ENCODE measurements at regions not wholly inside any gene's neighbourhood (a gene's known extent, or its start where the extent isn't known, plus 50 kb on each side); places are given as distances from the start of the nearest gene placed in this dataset.
"Not testable (repeated sequence)": the region's sequence is repeated elsewhere in the genome, so short reads cannot be mapped to it uniquely, and the experiment has no call there.

- H3K27me3 ChIP-seq, result no peaks in the 10 kb centered on the region
- H3K4me3 ChIP-seq, result no peak overlapping the region
- intact Hi-C loops (cut with DNase I; ENCODE audit: low total_unique reads), result no loop called here
- no peaks in the 10 kb centered on the region for H3K36me3 ChIP-seq
- DNase-seq, result no peak
- H3K27ac ChIP-seq, result no peak overlapping the region
- 66 to 76% (median 74%) methylated on average over 13 of the region's 13 CpGs for WGBS, 5 donors
- H3K9me3 ChIP-seq, result peaks cover 0 to 67% (median 36%) of the 10 kb centered on the region in 4 donors
- no peak for TF ChIP-seq POLR2AphosphoS5 (IDR thresholded peaks at IDR 0.05)
- TF ChIP-seq POLR2A (IDR thresholded peaks at IDR 0.05), result no peak
- no peak for TF ChIP-seq CTCF (IDR thresholded peaks at IDR 0.05)
- TF ChIP-seq EP300 (IDR thresholded peaks at IDR 0.05), result no peak
- H3K4me1 ChIP-seq, result no peaks in the 10 kb centered on the region
Observed at GRCh38 chr21:9750341-9751086, 770.9 kb upstream of the TPTE start.

- H3K27me3 ChIP-seq; H3K4me1 ChIP-seq; intact Hi-C loops (cut with DNase I; ENCODE audit: low total_unique reads); H3K4me3 ChIP-seq; H3K27ac ChIP-seq; H3K36me3 ChIP-seq; DNase-seq: not testable (repeated sequence)
- H3K9me3 ChIP-seq, result peaks cover 0 to 71% (median 35%) of the 10 kb centered on the region in 4 donors
- WGBS, 5 donors, result 59 to 78% (median 72%) methylated on average over 6 of the region's 6 CpGs
Observed at GRCh38 chr21:9751087-9751585, 770.2 kb upstream of the TPTE start.

GRCh38 chr21:9752028-9752427 lies 769.4 kb upstream of the TPTE start:
- peaks cover 0 to 63% (median 35%) of the 10 kb centered on the region in 4 donors for H3K9me3 ChIP-seq
- intact Hi-C loops (cut with DNase I; ENCODE audit: low total_unique reads); H3K4me1 ChIP-seq; H3K27me3 ChIP-seq; H3K27ac ChIP-seq; DNase-seq; H3K4me3 ChIP-seq; H3K36me3 ChIP-seq: not testable (repeated sequence)
- 68 to 77% (median 76%) methylated on average over 9 of the region's 9 CpGs for WGBS, 5 donors

- peaks cover 0 to 74% (median 41%) of the 10 kb centered on the region in 4 donors for H3K9me3 ChIP-seq
Observed at GRCh38 chr21:9753441-9753840, 767.9 kb upstream of the TPTE start.

DNA sequence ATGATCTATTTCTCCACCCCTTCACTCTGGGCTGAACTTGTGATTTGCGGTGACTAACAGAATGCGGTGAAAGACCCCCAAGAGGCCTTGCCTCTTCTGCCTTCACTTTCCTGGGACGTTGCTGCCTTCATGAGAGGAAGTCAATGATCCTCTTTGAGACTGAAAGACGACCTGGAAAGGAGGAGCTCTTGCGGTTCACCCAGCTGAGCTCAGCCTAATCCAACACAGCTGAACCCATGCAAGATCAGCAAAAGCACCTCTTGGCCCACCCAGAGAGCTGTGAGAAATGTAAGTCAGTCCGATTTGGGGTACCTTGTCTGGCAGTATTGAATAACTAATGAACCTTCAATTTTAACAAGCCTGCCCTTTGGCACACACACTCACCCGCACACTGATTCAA lies 767.4 kb upstream of the TPTE start:
- H3K36me3 ChIP-seq, result no peaks in the 10 kb centered on the region
- intact Hi-C loops (cut with DNase I; ENCODE audit: low total_unique reads), result no loop called here
- no peaks in the 10 kb centered on the region for H3K4me1 ChIP-seq
- no peak overlapping the region for H3K4me3 ChIP-seq
- WGBS, 5 donors, result 54 to 60% (median 60%) methylated on average over 7 of the region's 7 CpGs
- TF ChIP-seq CTCF (IDR thresholded peaks at IDR 0.05), result no peak
- TF ChIP-seq POLR2A (IDR thresholded peaks at IDR 0.05), result no peak
- no peak for TF ChIP-seq EP300 (IDR thresholded peaks at IDR 0.05)
- TF ChIP-seq POLR2AphosphoS5 (IDR thresholded peaks at IDR 0.05), result no peak
- peaks cover 4 to 75% (median 45%) of the 10 kb centered on the region in 4 donors for H3K9me3 ChIP-seq
- no peak overlapping the region for H3K27ac ChIP-seq
- no peak for DNase-seq
- H3K27me3 ChIP-seq, result no peaks in the 10 kb centered on the region

More at GRCh38 chr21:9753441-9753840, 767.9 kb upstream of the TPTE start:
- H3K4me1 ChIP-seq; H3K36me3 ChIP-seq; H3K27ac ChIP-seq; DNase-seq; H3K27me3 ChIP-seq; intact Hi-C loops (cut with DNase I; ENCODE audit: low total_unique reads); H3K4me3 ChIP-seq: not testable (repeated sequence)
- WGBS, 5 donors, result 70 to 78% (median 77%) methylated on average over 10 of the region's 10 CpGs

DNA sequence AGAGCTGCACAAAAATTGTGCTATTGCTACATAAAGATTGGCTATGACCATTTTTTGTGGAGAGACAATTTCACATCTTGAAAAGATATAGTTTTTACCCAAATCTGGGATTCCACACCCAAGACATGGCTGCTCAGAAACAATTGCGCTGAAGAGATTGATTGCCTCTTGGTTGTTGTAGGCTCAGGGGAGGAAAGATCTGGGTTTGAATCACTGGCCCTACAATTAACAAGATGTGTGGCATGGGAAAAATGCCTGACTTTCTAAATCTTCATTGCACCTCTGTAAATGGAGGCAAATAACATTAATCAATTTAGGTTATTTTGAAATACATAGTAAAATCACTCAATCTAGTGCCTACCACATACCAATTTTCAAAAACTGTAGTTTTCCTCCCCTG lies 766.9 kb upstream of the TPTE start:
- intact Hi-C loops (cut with DNase I; ENCODE audit: low total_unique reads); H3K4me3 ChIP-seq; H3K27ac ChIP-seq; H3K36me3 ChIP-seq; H3K27me3 ChIP-seq; H3K4me1 ChIP-seq; DNase-seq: not testable (repeated sequence)
- WGBS, 5 donors, result 45 to 69% (median 63%) methylated on average over 1 of the region's 1 CpG
- peaks cover 4 to 78% (median 47%) of the 10 kb centered on the region in 4 donors for H3K9me3 ChIP-seq

Data from stomach (tissue), 8 donors.